ENCODE measurements at regions not wholly inside any gene's neighbourhood (a gene's known extent, or its start where the extent isn't known, plus 50 kb on each side); places are given as distances from the start of the nearest gene placed in this dataset.

DNA sequence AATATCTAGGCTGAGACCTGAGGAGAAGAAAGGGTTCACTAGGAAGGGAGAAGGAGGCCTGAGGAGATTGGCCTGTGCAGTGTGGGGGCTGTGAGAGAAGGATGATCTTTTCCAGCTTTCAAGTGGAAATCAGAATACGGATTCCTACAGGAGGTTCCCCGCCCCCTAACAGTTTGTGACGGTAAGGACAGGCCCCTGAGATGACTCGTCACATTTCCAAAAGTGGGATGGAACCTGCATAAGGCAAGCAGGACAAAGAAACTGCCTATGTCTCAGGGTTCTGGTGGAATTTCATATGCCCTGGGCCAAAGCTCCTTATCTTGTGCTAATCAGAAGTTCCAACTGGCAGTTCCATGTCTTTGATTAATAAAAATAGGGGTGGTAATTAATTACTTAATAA lies 275.6 kb downstream of the SNX10 start:
- Histone ChIP-seq H4K20me1 (ENCODE audit: control insufficient read depth, insufficient read depth) (no peaks in the 10 kb centered on the region), H3K27ac (ENCODE audit: control insufficient read depth, insufficient read depth) (no peak overlapping the region), H2AFZ (ENCODE audit: control insufficient read depth, low read depth, low read length) (no peak overlapping the region), H3K4me2 (ENCODE audit: control insufficient read depth, insufficient read depth) (no peak overlapping the region), H3K9ac (ENCODE audit: control insufficient read depth, insufficient read depth, low read length) (no peak overlapping the region), H3K36me3 (ENCODE audit: control insufficient read depth in 2 of 2, insufficient read depth in 2 of 2, low read length in 1 of 2) (no peaks in the 10 kb centered on the region), H3K9me3 (replicated peaks; ENCODE audit: control insufficient read depth, insufficient read depth, low read length) (no peaks in the 10 kb centered on the region), H3K4me1 (ENCODE audit: control insufficient read depth, insufficient read depth, low read length) (no peaks in the 10 kb centered on the region), H3K4me3 (no peak overlapping the region), H3K79me2 (ENCODE audit: control insufficient read depth, insufficient read depth, low read length) (no peaks in the 10 kb centered on the region), H3K27me3 (replicated peaks in 1 of 2; ENCODE audit: control insufficient read depth in 2 of 2, insufficient read depth in 2 of 2, low read length in 1 of 2) (no peaks in the 10 kb centered on the region; a peak in 1 of 4 replicates)
- ChIA-PET SMC1A (ENCODE audit: uncharacterized antibody, unreplicated experiment) (interaction anchor here (0.6 to 1.1 kb wide), 2 partner anchors 83 to 342 kb away, joined by 3 read pairs; no protein-coding TSS in a partner anchor), POLR2A (no interaction called here), RAD21 (ENCODE audit: unreplicated experiment) (no interaction called here), CTCF (interaction anchor here (0.5 to 1.0 kb wide), 2 partner anchors 13 to 1038 kb away, joined by 3 read pairs; no protein-coding TSS in a partner anchor)
- 9% methylated on average over 4 of the region's 4 CpGs for WGBS (ENCODE audit: insufficient coverage, insufficient replicate concordance, low lambda C conversion rate, missing lambda C conversion rate)
- intact Hi-C loops (cut with micrococcal nuclease; ENCODE audit: unreplicated experiment): no loop called here
- no peak for FAIRE-seq
- in situ Hi-C loops (cut with MboI): no loop called here
- ATAC-seq: no peak
- no peak for TF ChIP-seq YY1 (IDR thresholded peaks at IDR 0.05; ENCODE audit: low read depth, low read length)
- no peak for TF ChIP-seq TCF3 (IDR thresholded peaks at IDR 0.05; ENCODE audit: borderline replicate concordance, insufficient read depth, low read depth, low read length)
- no peak for TF ChIP-seq ZNF622 (IDR thresholded peaks at IDR 0.05)
- TF ChIP-seq HDAC2 (IDR thresholded peaks at IDR 0.05): no peak
- TF ChIP-seq, protein P1, sequence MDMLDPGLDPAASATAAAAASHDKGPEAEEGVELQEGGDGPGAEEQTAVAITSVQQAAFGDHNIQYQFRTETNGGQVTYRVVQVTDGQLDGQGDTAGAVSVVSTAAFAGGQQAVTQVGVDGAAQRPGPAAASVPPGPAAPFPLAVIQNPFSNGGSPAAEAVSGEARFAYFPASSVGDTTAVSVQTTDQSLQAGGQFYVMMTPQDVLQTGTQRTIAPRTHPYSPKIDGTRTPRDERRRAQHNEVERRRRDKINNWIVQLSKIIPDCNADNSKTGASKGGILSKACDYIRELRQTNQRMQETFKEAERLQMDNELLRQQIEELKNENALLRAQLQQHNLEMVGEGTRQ (IDR thresholded peaks at IDR 0.05; ENCODE audit: borderline replicate concordance, low read depth, low read length): no peak
- no peak for TF ChIP-seq KDM1A (IDR thresholded peaks at IDR 0.05; ENCODE audit: borderline replicate concordance)
- TF ChIP-seq HCFC1 (IDR thresholded peaks at IDR 0.05; ENCODE audit: low read length): no peak
- TF ChIP-seq, protein P2, sequence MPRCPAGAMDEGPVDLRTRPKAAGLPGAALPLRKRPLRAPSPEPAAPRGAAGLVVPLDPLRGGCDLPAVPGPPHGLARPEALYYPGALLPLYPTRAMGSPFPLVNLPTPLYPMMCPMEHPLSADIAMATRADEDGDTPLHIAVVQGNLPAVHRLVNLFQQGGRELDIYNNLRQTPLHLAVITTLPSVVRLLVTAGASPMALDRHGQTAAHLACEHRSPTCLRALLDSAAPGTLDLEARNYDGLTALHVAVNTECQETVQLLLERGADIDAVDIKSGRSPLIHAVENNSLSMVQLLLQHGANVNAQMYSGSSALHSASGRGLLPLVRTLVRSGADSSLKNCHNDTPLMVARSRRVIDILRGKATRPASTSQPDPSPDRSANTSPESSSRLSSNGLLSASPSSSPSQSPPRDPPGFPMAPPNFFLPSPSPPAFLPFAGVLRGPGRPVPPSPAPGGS (IDR thresholded peaks at IDR 0.05; ENCODE audit: borderline replicate concordance, insufficient read depth, low read depth, low read length, poor library complexity, severe bottlenecking): no peak
- TF ChIP-seq RAD21 (IDR thresholded peaks at IDR 0.05; ENCODE audit: insufficient read depth, low read depth, low read length): no peak
- DNase-seq (ENCODE audit: low read depth, low spot score): no peak
- BruUV-seq (replicated peaks): no TSS peak

Measured in GM12878 (cell line).